WERI-Rb-1 (cell line): ENCODE measurements at regions not wholly inside any gene's neighbourhood (a gene's known extent, or its start where the extent isn't known, plus 50 kb on each side); places are given as distances from the start of the nearest gene placed in this dataset.
A peak's percentile ranks its signal among the peaks of the same experiment; 100 is the strongest.

ENCODE experiments used
- DNase-seq: peaks from one replicate; pipeline ENCODE4 v3.0.0-alpha.2; 2020
- H3K27ac ChIP-seq: fragments of 250-450 bp; sonication (Bioruptor Pico); 2 replicates; pipeline ENCODE4 v1.5.1; 2020; ENCODE audit warnings: mild to moderate bottlenecking, moderate library complexity
- H3K27me3 ChIP-seq: fragments of 250-450 bp; sonication (Bioruptor Pico); 2 replicates; pipeline ENCODE4 v1.5.1; 2021; ENCODE audit warnings: mild to moderate bottlenecking, low read depth, moderate library complexity; ENCODE audit not compliant: insufficient read depth, severe bottlenecking
- H3K36me3 ChIP-seq: fragments of 250-450 bp; sonication (Bioruptor Pico); 2 replicates; pipeline ENCODE4 v1.5.1; 2020; ENCODE audit warnings: mild to moderate bottlenecking, moderate library complexity
- H3K4me3 ChIP-seq: 2 replicates; pipeline ENCODE4 v1.5.1; 2011; ENCODE audit warnings: low read depth, mild to moderate bottlenecking, control low read depth, low read length
- H3K9me3 ChIP-seq: fragments of 250-450 bp; sonication (Bioruptor Pico); 2 replicates; pipeline ENCODE4 v1.5.1; 2021; ENCODE audit warnings: mild to moderate bottlenecking, moderate library complexity; ENCODE audit not compliant: severe bottlenecking
- CTCF ChIP-seq: IDR thresholded peaks from 2 replicates; pipeline ENCODE4 v1.5.1; 2011; ENCODE audit warnings: low read depth, mild to moderate bottlenecking, control low read depth, inconsistent platforms, low read length

DNA sequence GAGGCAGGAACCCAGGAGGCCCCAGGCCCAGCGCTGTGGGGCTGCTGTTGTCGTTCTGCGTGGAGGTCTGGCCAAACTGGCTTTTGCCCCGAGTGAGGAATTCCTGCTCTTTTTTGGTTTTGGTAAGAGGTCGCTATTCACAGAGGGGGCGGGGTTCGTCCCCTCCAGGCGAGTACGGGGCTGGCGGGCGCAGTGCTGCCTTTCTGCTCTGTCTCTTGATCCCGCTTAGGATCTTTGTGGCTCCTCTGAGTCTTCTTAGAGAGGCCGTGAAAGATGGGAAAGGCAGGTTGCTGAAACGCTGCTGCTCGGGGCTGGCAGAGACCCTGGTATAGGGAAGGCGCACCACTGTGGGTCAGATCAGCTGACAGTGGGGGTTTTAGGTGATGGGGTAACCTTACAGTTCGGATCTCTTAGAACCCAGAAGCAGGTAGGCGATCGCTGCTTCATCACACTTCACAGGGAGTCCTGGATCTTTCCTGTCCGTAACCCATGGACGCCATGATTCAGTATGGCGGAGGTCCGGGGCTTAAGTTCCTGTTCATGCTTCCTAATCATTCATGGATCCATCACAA, 136.7 kb downstream of the KIF20B start:
- no peak for DNase-seq
- no peaks in the 10 kb centered on the region for H3K36me3 ChIP-seq
- no peak overlapping the region for H3K27ac ChIP-seq
- H3K4me3 ChIP-seq: no peak overlapping the region
- no peaks in the 10 kb centered on the region for H3K9me3 ChIP-seq
- no peak for TF ChIP-seq CTCF
- H3K27me3 ChIP-seq: no peaks in the 10 kb centered on the region

GRCh38 chr10:89845541-89846280, 144.3 kb downstream of the KIF20B start:
- no peaks in the 10 kb centered on the region for H3K27me3 ChIP-seq
- H3K36me3 ChIP-seq: no peaks in the 10 kb centered on the region
- H3K27ac ChIP-seq: no peak overlapping the region
- peaks cover 4% of the 10 kb centered on the region for H3K9me3 ChIP-seq
- no peak overlapping the region for H3K4me3 ChIP-seq
- DNase-seq: no peak
- TF ChIP-seq CTCF: no peak

DNA sequence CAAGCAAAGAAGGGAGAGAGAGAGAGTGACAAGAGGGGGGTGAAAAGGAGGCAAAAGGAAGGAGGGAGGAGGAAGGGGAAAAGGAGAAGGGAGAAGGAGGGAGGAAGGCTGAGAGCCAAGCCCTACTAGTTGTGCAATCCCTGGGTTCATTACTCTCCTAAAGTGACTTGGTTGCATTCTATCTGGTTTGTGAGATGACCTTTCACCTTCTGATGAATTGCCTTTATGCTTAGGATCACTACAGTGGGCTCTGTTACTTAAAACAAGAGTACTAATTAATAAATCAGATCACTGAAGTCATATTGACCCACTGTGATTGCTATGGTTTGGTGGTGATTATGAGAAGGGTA, 144.9 kb downstream of the KIF20B start:
- H3K36me3 ChIP-seq: no peaks in the 10 kb centered on the region
- peaks cover 4% of the 10 kb centered on the region for H3K9me3 ChIP-seq
- no peak overlapping the region for H3K4me3 ChIP-seq
- H3K27ac ChIP-seq: no peak overlapping the region
- no peaks in the 10 kb centered on the region for H3K27me3 ChIP-seq
- DNase-seq: no peak
- TF ChIP-seq CTCF: no peak

DNA sequence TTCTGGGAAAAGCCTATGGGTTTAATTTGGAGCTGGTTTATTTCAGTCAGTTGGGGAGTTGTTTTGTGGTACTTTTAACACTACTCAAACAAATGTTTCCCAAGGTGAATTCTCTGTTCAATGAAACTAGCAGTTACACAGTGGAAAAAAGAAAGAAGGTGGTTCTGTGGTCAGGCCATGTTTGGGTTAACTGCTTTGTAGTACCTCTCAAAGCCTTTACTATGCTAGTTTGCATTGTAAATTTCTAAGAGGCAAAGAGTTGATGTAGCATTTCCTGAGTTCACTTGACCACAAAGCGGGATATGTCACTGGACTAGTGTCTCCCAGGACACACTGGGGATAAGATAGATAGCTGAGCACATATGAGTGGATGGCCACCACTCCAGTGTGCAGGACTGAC, 145.4 kb downstream of the KIF20B start:
- Histone ChIP-seq H3K27me3 (no peaks in the 10 kb centered on the region), H3K4me3 (no peak overlapping the region), H3K9me3 (peaks cover 4% of the 10 kb centered on the region), H3K27ac (no peak overlapping the region), H3K36me3 (no peaks in the 10 kb centered on the region)
- no peak for TF ChIP-seq CTCF
- no peak for DNase-seq

DNA sequence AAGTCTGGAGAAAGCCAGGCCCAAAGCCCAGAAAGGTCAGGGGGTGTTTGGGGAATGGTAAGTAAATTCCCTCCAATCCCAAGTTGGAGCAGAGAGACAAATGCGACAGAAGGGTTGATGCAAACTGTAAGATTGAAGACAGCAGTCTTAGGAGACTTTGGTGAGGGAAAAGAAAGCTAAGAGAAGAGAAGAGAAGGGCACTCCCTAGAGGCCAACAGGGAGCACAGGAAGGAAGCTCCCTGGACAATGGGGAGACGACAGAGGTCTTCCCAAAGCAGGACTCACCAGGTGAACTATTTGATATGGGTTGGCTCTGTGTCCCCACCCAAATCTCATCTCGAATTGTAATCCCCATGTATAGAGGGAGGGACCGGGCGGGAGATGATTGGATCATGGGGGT, 151.5 kb downstream of the KIF20B start:
- Histone ChIP-seq H3K27me3 (no peaks in the 10 kb centered on the region), H3K4me3 (no peak overlapping the region), H3K36me3 (no peaks in the 10 kb centered on the region), H3K9me3 (peaks cover 4% of the 10 kb centered on the region), H3K27ac (no peak overlapping the region)
- TF ChIP-seq CTCF: peak; percentile 38; the same call in 1 of the 2 replicates
- DNase-seq: no peak

- Histone ChIP-seq H3K9me3 (peaks cover 4% of the 10 kb centered on the region), H3K27ac (no peak overlapping the region), H3K27me3 (no peaks in the 10 kb centered on the region), H3K4me3 (no peak overlapping the region), H3K36me3 (no peaks in the 10 kb centered on the region)
- TF ChIP-seq CTCF: peak; percentile 43
- DNase-seq: peak; percentile 44
Measured at GRCh38 chr10:89853781-89854191, 152.4 kb downstream of the KIF20B start.
